Left ventricle myocardium superior (tissue), 1 donor: ENCODE measurements at regions not wholly inside any gene's neighbourhood (a gene's known extent, or its start where the extent isn't known, plus 50 kb on each side); places are given as distances from the start of the nearest gene placed in this dataset.
"Not testable (repeated sequence)": the region's sequence is repeated elsewhere in the genome, so short reads cannot be mapped to it uniquely, and the experiment has no call there.

Source experiments
- ATAC-seq: fragments of 200-7000 bp; cut with Tn5 transposase; one replicate; pipeline ENCODE4 v1.9.1; 2020; ENCODE audit warnings: mild to moderate bottlenecking, moderate library complexity
- DNase-seq: peaks from one replicate; pipeline ENCODE4 v3.0.0-alpha.2; 2020
- intact Hi-C: fragments of 100-400 bp; cut with micrococcal nuclease; formaldehyde crosslinking; loops from one replicate; pipeline ENCODE4 v1.11.0; 2022
- donor health status: DM: no; HTN: yes; CAD: no; lungs with severe emphysema.

DNA sequence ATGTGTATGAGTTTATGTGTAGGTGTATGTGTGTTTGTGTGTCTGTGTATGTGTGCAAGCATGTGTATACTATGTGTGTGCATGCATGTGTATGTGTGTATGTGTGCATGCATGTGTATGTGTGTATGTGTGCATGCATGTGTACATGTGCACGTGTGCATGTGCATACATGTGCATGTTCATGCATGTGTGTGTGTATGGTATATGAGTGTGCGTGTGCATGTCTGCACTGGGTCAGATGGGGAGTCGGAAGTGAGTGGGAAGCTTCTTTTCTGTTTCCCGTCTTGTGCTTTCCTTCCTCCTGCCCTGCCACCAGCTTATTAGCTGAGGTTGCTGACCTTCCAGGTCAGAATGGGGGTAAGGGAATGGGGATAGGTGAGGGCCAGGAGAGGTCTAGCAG is 174.7 kb downstream of the MAP2K4 start:
- ATAC-seq (no peak), DNase-seq (no peak)
- intact Hi-C loops = no loop called here

DNA sequence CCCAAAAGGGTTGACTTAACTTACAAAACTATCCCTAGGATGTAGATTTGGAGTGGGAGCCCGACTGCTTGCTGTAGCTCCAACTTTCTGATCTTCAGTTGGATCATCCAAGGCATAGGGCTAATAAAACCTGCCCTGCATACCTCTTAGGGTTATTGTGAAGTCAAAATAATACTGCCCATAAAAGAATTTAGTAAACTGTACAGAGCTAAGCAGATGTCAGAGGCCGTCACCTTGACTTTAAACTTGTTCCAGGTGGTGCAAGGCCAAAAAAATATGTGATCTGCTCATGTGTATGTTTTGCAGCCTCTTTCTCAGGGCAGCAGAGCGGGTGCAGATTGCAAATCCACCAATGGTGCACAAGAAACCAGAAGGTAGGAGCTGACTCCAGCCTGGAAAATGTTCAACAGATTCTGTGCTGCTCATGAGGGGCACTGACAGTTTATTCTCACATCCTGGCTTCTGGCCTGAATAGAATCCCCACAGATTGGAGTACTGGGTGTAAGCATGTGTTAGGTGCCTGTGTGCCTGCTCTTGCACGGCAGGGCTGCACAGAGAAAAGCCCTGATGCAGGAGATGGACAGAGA is 180.7 kb downstream of the MAP2K4 start:
- intact Hi-C loops = no loop called here
- DNase-seq = no peak
- no peak for ATAC-seq

DNA sequence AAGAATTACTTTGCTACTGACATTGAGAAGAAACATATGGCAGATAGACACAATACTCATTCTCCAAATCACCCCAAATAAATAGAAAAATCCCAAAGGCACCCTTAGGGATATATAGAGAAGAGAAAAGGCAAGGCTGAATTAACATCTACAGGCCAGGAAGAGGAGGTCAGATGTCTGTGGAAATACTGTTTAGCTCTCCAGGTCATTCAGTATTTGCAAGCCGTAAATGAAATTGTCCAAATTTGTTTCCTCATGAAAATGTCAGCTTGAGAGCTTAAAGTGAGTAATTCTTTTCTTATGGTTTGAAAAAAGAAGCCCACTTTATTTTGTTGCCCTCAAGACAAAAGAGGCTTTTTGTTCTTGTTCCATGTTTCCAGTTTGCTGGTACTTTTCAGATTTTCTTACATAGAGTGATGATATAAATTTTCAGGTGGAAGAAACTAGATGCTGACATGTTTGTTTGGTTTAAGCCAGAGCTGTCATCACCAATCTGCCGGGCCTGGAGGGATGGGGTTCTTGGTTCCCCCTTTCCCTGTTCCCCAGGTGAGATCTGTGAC is 189.0 kb downstream of the MAP2K4 start:
- intact Hi-C loops = no loop called here
- ATAC-seq (no peak), DNase-seq (no peak)

DNA sequence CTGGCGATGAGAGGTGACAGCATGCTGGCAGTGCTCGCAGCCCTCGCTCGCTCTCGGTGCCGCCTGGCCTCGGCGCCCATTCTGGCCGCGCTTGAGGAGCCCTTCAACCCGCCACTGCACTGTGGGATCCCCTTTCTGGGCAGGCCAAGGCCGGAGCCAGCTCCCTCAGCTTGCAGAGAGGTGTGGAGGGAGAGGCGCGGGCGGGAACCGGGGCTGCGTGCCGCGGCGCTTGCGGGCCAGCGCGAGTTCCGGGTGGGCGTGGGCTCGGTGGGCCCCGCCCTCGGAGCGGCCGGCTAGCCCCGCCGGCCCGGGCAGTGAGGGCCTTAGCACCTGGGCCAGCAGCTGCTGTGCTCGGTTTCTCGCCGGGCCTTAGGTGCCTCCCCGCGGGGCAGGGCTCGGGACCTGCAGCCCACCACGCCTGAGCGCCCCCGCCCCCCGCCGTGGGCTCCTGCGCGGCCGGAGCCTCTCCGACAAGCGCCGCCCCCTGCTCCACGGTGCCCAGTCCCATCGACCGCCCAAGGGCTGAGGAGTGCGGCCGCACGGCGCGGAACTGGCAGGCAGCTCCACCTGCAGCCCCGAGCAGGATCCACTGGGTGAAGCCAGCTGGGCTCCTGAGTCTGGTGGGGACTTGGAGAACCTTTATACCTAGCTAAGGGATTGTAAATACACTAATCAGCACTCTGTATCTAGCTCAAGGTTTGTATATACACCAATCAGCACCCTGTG is 200.2 kb downstream of the MAP2K4 start:
- intact Hi-C loops, ATAC-seq, DNase-seq: not testable (repeated sequence)

DNA sequence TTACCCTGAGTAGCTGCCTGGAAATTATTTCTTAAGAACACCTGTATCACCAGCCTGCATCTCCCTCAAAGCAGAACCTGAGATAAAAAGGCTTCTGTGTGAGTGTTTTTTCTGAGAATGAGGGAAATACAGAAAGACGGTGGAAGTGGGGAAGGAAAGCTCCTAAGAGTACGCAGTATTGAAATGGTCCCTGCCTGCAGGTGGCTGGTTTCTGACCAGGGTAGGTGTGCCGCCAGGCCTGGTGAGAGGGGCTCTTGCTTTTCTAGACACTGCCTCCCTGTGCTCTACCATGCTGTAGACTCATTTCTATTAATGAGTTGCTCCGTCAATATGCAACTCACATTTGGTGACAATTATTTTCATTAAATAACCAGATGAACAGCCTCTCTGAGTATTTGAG is 201.7 kb downstream of the MAP2K4 start:
- intact Hi-C loops = no loop called here
- no peak for DNase-seq
- no peak for ATAC-seq

DNA sequence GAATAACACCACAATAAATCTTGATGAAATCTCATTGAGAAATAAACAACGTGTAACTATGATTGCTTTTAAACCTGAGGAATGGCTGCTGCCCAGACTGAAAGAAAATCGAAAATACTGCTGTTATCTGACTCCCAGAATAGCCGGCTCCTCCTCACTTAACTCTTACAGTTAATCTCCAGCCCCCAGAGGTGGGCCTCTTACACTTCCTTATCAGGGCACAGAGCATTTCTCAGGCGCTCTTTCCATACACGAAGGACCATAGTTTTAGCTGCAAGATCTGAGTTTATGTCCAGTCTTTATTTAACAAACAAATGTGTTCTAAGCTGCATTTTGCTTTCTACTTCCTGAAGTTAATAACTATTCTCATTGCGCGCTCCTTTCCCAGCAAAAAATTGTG is 206.9 kb downstream of the MAP2K4 start:
- no peak for DNase-seq
- intact Hi-C loops = no loop called here
- ATAC-seq = peak; percentile 21

DNA sequence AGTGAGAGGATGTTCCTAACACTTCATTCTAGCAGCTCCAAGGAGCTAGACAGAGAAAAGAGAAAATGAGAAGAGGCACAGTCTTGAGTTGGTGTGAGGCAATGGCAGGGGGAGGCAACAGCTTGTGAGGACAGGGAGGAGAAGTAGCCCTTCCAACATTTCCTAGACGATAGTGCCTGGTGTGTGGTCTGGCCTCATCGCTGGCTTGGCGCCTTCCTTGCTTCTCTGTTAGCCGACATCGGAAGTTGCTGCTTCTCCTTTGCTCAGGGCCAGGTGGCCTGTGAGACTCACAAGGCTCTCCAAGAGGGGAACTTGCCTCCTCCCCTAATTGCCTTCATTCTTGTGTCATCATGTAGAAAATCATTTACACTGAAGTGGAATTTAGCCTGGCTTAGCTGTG is 208.7 kb downstream of the MAP2K4 start:
- intact Hi-C loops = no loop called here
- ATAC-seq (no peak), DNase-seq (no peak)

DNA sequence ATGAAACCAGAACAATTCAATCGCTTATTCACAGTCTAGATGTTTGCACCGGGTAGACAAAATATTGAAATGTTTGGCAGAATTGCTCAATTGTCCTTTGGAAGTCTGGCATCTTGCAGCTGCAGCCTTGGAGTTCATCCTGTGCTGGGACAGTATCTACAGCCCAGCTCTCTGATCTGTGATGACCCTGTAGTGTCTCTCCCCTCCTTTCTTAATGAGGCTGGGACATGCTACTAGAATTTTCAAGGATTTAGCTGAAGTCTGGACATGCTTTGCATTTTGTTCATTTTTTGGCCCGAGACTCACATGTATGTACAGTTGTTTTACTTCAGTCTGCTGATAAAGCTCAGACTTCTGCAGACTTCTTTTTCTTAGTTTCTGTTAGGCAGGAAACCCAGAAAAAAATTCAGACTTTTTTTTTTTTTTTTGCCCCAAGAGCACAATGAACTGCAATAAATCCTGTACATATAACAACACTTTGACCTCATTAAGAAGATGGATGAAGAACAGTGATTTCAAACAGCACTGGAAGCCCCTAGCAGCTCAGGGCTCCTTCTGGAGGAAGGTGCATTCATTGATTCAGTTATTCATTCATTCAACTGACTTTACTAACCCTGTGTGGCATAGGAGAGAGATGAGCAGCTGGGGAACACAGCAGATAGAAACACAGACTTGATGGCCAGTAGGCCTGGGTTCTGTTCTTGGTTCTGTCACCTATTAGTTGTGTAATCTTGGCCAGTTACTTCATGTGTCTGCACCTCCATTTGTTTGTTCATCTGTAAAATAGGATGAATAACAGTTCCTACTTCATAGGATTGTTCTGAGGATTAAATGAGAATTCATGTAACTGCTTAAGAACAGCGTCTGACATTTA is 210.0 kb downstream of the MAP2K4 start:
- ATAC-seq = no peak
- intact Hi-C loops = no loop called here

DNA sequence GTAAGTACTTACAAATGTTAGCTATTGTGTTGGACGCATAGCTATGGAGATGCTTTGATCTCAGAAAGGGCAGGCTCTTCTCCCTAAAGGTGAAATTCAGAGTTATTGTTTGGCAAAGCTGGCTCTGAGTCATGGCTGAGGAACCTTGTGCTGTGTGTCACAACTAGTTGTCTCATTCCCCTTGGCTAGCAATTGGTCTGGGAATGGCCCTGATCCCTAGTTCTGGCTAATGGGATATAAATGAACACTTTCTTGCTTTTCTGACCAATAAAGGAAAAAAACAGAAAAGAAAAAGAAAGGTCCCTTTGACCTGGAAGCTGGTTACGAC is 210.6 kb downstream of the MAP2K4 start:
- intact Hi-C loops = no loop called here
- DNase-seq (no peak), ATAC-seq (no peak)

More for the DNA sequence above, 210.0 kb downstream of the MAP2K4 start:
- DNase-seq = no peak

DNA sequence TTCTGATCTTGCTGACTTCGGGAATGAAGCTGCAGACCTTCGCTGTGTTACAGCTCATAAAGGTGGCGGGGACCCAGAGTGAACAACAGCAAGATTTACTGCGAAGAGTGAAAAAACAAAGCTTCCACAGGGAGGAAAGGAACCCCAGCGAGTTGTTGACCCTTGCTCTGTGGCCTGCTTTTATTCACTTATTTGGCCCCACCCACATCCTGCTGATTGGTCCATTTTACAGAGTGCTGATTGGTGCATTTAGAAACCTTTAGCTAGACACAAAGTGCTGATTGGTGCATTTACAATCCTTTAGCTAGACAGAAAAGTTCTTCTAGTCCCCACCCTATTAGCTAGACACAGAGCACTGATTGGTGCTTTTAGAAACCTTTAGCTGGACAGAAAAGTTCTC is 218.3 kb downstream of the MAP2K4 start:
- intact Hi-C loops, ATAC-seq: not testable (repeated sequence)

DNA sequence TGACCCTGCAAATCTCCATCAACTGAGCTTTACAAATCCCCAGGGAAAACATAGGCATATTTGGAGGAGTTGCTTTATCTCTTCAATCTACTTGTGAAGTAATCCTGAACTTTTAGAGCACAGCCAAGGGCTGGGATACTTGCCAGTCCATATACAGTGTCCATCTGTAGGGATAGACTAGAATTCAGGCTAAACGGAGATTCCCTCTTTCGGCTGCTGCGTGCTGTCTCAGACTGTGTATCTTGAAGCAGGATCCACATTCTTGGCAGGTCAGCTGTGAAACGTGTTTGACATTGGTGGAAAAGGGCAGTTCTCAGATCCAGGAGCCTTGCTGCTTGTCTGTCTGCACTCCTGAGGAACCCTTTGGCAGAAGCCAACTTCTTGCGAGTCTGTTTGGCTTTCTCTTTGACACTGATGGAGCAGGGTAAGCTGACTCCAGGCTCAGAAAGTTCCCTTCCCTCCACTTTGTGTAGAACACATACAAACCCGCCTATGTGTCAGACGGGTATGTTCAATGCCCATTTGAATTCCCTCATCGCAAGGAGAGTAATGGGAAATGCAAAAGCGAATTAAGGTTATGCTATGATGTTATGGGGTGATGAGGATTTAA is 221.8 kb downstream of the MAP2K4 start:
- ATAC-seq (no peak), DNase-seq (no peak)
- intact Hi-C loops = no loop called here

More for the DNA sequence above, 218.3 kb downstream of the MAP2K4 start:
- not testable (repeated sequence) for DNase-seq

DNA sequence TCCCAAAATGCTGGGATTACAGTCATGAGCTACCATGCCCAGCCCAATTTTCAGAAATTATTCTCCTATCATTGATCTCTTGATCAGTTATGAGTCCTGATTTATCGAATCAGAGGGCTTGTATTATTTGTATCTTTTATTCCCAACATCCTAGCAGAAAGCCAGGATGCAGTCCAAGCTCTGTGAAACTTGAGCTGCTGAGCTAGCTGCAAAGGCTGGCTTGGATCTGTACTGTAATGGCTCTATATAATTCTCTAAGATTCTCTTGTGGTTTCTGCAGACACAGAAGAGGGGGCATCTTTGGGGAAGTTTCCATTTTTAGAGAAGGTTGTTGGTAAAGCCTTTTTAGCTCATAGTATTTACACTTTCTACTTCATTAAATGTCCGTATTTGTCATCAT is 227.1 kb downstream of the MAP2K4 start:
- intact Hi-C loops = no loop called here
- DNase-seq = no peak
- ATAC-seq = no peak

DNA sequence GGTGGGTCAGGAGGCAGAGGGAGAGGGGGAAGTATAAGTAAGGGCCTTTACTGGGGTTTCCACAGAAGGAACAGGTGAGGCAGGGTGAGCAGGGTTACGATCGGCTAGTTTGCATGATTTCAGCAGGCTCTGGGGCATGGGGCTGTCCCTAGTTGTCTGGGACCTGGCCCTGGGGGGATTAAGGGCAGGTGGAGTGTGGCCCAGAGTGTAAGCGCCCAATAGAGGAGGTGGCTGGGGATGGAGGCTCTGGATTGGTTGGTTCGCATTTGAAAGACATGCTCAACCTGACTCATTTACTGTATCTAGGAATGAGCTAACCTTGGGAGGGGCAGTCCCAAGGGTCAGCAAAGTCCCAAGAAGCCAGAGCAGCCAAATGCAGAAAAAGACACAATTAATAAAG is 230.3 kb downstream of the MAP2K4 start:
- DNase-seq = no peak
- ATAC-seq = no peak
- intact Hi-C loops = loop anchor here (10.0 kb wide), 1 partner anchor 414 kb away; the partner anchor contains the start of gene MYOCD

DNA sequence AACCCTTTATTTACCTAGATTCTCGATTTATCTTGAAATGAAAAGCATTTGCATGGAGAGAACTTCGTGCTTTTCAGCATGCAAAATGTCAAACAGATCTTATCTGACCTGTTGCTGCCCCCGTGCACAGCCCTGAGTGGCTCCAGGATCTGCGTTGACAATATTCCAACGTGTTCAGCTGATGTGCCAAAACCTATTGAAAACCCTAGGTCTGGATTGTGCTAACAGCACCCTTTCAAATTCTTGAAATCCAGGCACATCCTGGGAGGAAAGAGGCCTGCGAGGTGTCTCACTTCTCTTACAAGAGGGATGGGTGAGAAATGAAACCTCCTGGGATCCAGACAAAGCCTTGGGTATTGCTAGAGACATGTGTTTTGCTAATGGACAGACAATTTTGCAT is 231.8 kb downstream of the MAP2K4 start:
- intact Hi-C loops = loop anchor here (10.0 kb wide), 1 partner anchor 412 kb away; the partner anchor contains the start of gene MYOCD
- ATAC-seq (peak; percentile 74), DNase-seq (no peak)

DNA sequence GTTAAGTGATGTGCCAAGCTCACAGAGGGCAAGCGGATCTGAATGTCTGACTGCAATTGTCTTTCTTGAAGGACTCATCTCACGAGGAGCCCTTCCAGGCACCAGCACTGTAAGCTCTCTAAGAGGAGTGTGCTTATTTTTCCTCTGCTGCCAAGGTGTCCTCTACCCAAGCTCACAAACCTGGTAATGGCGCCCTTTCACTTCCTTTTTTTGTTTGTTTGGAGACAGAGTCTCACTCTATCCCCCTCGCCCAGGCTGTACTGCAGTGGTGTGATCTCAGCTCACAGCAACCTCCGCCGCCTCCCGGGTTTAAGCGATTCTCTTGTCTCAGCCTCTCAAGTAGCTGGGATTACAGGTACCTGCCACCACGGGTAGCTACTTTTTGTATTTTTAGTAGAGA is 233.8 kb downstream of the MAP2K4 start:
- no peak for DNase-seq
- intact Hi-C loops = loop anchor here (10.0 kb wide), 1 partner anchor 410 kb away; the partner anchor contains the start of gene MYOCD
- no peak for ATAC-seq

DNA sequence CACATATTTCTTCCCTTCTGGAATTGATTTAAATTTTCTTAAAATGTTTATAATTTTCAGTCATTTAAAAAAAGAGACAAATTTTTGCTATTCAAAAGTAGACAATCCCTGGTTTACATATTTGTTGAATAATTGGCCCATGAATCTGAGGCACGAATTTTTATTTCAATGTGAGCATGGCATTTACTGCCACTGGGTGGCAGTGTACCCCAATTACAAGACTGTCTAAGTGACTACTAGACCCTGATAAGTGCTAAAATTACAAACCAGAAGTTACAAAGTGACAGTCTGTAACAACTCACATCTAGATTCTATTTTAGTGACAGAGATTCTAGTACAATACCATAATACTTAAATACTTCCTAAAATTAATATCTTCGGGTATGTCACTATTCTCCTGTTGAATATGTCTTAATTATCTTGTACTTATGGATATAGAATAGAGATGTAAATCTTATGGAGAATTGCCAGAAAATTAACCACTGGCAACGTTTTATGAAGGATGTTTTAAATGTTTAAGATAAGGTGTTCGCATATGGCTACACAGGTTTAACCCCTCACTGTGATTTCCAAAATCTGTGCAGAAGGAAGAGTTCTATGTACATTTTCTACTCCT is 235.8 kb downstream of the MAP2K4 start:
- peak; percentile 80 for ATAC-seq
- intact Hi-C loops = loop anchor here (10.0 kb wide), 1 partner anchor 408 kb away; the partner anchor contains the start of gene MYOCD

DNA sequence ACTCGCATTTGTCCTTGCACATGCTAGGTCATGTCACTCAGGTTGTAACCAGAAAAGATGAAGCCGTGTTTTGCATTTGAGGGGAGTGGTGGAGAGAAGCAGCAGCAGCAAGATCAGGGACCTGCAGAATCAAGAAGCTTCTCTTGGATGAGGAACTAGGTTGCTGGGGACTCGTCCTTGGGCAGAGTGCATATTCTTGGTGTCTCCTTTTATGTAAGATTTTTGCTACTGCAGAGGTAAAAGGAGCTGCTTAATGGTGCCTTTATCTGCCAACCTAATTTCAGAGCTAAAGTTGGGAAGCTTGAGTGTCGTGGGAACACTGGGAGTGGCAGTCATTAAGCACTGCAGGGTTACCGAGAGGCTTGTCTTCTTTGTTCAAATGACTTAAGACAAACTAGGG is 236.5 kb downstream of the MAP2K4 start:
- no peak for DNase-seq
- peak; percentile 12 for ATAC-seq
- intact Hi-C loops = loop anchor here (10.0 kb wide), 1 partner anchor 408 kb away; the partner anchor contains the start of gene MYOCD

More for the DNA sequence above, 235.8 kb downstream of the MAP2K4 start:
- peak; percentile 29 for DNase-seq

DNA sequence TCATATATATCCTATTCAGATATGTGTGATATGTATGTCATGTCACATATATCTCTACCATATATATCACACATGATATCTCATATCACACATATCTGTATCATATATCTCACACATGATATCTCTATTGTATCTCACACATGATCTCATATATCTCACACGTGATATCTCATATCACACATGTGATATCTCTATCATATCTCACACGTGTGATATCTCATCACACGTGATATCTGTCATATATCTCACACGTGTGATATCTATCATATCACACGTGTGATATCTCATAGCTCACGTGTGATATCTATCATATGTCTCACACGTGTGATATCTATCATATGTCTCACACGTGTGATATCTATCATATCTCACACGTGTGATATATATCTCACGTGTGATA is 240.7 kb downstream of the MAP2K4 start:
- intact Hi-C loops = no loop called here
- ATAC-seq = no peak
- no peak for DNase-seq

DNA sequence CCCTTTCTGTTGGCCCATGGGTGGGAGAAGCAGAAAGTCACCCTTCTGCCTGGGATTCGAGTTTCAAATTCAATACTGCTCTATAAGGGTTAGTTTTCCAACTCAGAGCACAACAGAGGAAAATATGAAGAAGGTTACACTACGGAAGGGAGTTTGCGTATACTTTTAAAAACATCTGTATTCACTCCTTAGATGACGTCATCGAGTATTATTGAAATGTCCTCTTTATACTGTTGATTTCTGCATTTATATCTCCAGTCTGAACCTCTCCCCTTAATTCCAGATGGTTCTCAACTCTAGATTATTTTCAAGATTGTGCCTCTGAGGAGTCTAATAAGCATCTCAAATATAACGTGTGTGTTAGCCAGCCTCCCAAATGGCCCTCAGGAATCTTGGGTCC is 249.1 kb downstream of the MAP2K4 start:
- intact Hi-C loops = no loop called here
- no peak for DNase-seq
- no peak for ATAC-seq
